HG02678 (cell line): ENCODE measurements at regions not wholly inside any gene's neighbourhood (a gene's known extent, or its start where the extent isn't known, plus 50 kb on each side); places are given as distances from the start of the nearest gene placed in this dataset.

ENCODE experiments used
- ATAC-seq: cut with Tn5 transposase; IDR thresholded peaks from one replicate; pipeline ENCODE4 v1.9.1; 2021; ENCODE audit warnings: mild to moderate bottlenecking, moderate library complexity; ENCODE audit not compliant: unreplicated experiment

GRCh38 chr7:47691988-47692387, 110.1 kb upstream of the TNS3 start:
- no peak for ATAC-seq

DNA sequence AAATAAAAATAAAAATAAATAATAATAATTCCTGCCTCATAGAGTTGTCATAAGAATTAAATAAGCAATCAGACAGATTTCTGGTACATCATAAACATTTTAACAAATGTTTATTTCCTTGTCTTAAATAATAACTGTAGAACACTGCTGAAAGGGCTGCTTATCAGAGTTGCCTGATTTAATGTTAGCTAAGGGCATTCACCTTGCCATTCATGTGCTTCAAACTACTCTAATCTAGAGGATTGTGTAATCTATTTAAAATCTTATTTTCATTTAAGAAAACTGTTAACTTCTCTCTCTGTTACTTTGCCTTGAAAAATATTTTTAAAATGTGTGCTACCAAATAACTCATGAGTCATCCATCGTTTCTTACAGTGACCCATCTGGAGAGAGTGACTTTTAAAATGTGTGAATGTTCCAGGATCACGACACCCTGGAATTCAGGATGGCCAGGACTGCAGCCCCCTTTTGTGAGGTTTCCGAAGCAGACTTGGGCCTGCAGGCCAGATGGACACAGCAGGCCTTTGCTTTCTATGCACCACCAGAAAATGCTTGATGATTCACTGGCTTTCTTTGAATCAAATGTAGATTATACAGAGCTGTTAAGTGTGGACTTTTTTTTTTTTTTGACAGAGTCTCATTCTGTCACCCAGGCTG, 109.1 kb upstream of the TNS3 start:
- ATAC-seq: no peak

- no peak for ATAC-seq
These were observed 107.6 kb upstream of the TNS3 start for GRCh38 chr7:47689558-47689957.

GRCh38 chr7:47688311-47689100, 106.6 kb upstream of the TNS3 start:
- ATAC-seq: no peak

GRCh38 chr7:47685712-47686376, 103.9 kb upstream of the TNS3 start:
- ATAC-seq: no peak

DNA sequence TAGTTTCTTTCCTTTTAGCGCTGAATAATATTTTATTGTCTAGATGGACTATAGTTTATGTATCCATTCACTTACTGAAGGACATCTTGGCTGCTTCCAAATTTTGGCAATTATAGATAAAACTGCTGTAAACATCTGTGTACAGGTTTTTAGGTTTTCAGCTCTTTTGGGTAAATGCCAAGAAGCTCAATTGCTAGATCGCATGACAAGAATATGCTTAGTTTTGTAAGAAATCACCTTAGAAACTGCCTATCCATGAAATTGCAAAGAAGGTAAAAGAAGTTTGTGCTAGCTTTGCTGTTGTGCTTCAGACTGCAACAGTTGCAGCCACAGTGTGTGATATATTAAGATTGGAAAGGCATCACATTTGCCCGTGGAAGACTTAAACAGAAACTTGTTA, 103.2 kb upstream of the TNS3 start:
- no peak for ATAC-seq

DNA sequence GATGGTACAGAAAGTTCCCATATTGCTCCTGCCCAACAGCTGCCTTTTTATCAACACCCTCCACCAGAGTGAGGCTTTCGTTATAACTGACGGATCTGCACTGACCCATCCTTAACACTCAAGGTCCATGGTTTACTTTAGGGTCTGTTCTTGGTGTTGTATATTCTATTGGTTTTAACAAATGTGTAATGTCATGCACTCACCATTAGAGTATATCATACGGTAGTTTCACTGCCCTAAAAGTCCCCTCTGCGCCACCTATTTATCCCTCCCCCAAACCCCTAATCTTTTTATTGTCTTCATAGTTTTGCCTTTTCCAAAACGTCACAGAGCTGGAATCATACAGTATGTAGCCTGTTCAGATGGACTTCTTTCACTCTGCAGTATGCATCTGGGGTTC, 102.8 kb upstream of the TNS3 start:
- ATAC-seq: no peak

DNA sequence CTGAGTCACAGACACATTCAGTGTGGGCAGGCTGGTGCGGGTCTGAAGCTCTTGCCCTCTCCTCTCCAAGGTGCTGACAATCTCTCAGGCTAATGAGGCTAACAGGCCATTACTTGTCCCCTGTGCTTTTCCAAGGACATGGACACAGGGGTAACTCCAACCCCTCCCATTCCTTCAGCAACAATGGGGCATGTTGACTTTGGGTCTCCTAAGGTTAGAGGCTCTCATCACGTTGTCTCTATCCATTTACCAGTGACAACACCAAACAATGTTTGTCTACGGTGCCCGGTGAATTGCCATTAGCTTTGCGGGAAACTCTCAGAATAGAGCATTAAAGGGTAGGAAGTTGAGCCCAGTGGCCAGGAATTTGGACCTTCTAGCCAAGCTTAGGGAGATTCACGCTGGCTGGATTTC, 101.6 kb upstream of the TNS3 start:
- ATAC-seq: no peak

GRCh38 chr7:47682874-47683273, 101.0 kb upstream of the TNS3 start:
- no peak for ATAC-seq

GRCh38 chr7:47681249-47681810, 99.4 kb upstream of the TNS3 start:
- no peak for ATAC-seq

DNA sequence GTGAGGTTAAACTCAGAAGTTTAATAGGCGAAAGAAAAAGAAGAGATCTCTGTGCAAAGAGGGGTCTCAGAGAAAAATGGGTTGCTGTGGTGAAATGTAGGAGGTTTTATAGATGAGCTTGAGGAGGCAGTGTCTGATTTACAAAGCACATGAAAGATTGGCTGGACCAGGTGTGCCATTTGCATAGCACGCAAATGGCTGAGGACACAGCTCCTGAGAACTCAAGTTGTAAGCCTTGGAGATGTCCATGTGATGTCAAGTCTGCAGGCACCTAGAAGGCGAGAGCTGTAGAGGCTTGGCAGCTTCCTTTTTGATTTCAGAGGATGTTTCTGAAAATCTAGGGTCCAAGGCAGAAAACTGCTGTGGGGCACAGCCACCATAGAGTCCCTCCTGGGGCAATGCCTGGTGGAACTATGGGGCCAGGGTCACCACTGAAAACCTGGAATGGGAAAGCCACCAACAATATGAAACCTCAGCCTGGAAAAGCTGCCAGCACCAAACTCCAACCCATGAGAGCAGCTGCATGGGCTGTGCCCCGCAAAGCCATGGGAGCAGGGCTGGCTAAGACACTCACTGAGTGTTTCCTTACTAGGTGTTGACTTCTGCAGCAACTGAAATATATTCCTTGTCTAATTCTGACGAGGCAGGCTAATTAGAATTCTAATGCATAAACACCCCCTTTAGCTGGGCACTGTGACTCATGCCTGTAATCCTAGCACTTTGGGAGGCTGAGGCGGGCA, 96.9 kb upstream of the TNS3 start:
- ATAC-seq: no peak

- ATAC-seq: no peak
These were observed 95.8 kb upstream of the TNS3 start for GRCh38 chr7:47677664-47678063.

- no peak for ATAC-seq
These were observed 95.2 kb upstream of the TNS3 start for GRCh38 chr7:47677093-47677492.

DNA sequence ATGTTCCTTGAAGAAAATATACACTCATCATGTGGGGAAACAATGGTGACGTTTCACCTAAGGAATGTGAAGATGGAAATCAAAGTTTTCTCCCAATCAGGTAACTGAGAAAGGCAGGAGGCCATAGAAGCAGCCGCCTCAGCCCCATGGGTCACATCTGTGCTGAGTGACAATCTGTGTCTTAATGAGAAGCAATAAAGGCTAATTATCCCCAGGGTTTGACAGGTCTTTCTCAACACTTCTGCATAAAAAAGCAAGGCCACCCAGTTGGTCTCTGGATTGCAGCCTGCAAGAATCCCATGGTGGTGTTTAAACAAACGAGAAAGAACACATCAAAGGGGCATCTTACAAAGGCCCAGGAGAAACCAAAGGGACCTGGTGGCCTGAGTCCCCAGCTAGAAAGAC, 91.1 kb upstream of the TNS3 start:
- no peak for ATAC-seq

DNA sequence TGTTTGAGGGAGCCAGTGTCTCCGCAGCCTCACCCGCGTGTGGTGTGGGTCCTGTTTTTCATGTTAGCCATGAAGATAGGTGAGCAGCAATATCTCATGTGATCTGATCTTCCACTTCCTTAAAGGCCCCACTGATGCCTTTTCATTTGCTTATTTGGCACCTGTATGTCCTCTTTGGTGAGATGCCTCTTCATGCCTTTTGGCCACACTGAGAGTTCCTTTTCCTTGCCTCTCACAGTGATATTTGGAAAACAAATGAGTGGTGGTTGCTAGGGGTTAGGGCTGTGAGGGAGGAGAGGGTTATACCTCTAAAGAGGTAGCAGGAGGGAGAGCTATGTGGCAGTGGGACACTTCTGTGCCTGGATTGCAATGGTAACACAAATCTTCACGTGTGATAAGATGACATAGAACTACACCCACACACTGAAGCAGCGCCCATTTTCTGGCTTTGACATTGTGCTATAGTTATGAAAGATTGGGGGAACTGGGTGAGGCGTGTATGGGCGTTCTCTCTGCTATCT, 90.4 kb upstream of the TNS3 start:
- ATAC-seq: no peak

DNA sequence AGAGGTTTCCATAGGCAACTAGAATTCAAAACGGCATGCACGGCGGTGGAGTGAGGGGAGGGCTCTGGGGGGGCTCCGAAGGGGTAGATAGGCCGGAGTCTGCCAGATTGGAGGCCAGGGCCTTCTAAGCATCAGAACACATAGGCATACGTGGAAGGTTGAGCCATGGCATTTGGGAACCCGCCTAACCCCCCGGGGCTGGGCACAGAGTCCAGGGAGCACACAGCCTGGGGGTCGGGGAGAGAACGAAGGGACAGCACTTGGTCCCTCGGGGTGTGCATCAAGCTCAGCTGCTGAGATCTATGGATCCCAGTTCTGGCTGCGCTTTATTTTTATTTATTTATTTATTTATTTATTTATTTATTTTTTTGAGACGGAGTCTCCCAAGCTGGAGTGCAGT, 89.4 kb upstream of the TNS3 start:
- ATAC-seq: no peak

- ATAC-seq: peak; percentile 89
These were observed 88.8 kb upstream of the TNS3 start for GRCh38 chr7:47670729-47671128.

GRCh38 chr7:47669901-47670384, 88.0 kb upstream of the TNS3 start:
- peak; percentile 0 for ATAC-seq

DNA sequence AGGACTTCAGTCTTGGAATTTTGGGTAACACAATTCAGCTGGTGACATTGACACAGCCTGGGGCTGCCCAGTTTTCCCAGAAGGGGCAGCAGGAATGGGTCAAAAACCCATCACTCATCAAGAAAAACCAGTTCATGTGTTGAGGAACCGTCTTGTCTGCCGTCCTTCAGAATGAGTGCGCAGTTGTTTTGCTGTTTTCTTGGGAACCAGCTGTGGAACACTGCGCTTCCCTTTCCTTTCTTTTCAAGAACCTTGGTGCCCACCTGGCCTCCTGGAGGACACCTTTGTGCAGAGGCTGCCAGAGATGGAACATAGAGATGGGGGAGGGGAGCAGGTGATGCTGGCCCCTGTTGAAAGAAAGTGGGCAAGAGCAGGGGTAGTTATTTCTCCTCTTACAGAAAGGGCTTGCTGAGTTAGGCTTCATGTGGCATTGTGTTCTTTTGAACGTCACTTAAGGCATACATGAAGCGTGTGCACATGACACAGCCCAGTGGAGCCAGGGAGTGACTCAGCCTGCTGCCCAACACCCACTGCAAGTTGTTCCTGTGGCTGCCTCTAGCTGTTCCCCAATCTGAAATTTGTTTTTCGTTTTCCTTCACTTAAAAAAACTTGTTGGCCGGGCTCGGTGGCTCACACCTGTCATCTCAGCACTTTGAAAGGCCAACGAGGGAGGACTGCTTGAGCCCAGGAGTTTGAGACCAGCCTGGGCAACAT, 87.4 kb upstream of the TNS3 start:
- ATAC-seq: peak; percentile 60
